Neural cell (in vitro differentiated cells): ENCODE measurements at regions not wholly inside any gene's neighbourhood (a gene's known extent, or its start where the extent isn't known, plus 50 kb on each side); places are given as distances from the start of the nearest gene placed in this dataset.

Source experiments
- EP300 ChIP-seq: fragments of 450-650 bp; conservative IDR thresholded peaks from 2 replicates; pipeline ENCODE4 v1.6.1; 2014; ENCODE audit warnings: antibody characterized with exemption, mild to moderate bottlenecking, moderate library complexity; ENCODE audit not compliant: poor library complexity, severe bottlenecking
- EZH2 ChIP-seq: fragments of 200-600, 300-800 bp; shearing (Covaris generic), sonication (generic); IDR thresholded peaks from 2 replicates; pipeline ENCODE4 v1.6.1; 2014; ENCODE audit warnings: antibody characterized with exemption, low read length, borderline replicate concordance, mild to moderate bottlenecking; ENCODE audit not compliant: insufficient read depth, poor library complexity, severe bottlenecking
- TF ChIP-seq, protein P1 (sequence below): fragments of 450-650 bp; IDR thresholded peaks from 2 replicates; pipeline ENCODE4 v1.5.1; 2014; ENCODE audit warnings: antibody characterized with exemption, mild to moderate bottlenecking, moderate library complexity; ENCODE audit not compliant: poor library complexity, severe bottlenecking

DNA sequence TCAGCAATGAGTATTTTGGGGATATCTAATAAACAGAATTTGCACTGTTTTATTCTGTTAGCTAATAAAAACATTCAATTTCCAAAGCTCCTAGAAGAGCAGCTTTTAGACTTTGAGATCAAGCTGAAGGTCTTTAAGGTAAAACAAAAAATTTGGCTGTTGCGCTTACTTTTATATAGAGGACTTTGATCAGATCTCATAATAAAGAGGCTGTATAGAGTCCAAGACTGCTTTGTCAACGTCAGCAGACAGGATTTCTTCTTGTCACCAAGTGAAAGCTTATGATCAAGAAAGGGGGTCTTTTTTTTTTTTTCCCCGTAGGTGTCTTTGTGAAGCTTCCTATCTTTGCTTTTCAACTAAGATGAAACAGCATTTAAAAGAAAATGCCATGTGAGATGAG lies 556.5 kb upstream of the SLC35B3 start:
- TF ChIP-seq, protein P1, sequence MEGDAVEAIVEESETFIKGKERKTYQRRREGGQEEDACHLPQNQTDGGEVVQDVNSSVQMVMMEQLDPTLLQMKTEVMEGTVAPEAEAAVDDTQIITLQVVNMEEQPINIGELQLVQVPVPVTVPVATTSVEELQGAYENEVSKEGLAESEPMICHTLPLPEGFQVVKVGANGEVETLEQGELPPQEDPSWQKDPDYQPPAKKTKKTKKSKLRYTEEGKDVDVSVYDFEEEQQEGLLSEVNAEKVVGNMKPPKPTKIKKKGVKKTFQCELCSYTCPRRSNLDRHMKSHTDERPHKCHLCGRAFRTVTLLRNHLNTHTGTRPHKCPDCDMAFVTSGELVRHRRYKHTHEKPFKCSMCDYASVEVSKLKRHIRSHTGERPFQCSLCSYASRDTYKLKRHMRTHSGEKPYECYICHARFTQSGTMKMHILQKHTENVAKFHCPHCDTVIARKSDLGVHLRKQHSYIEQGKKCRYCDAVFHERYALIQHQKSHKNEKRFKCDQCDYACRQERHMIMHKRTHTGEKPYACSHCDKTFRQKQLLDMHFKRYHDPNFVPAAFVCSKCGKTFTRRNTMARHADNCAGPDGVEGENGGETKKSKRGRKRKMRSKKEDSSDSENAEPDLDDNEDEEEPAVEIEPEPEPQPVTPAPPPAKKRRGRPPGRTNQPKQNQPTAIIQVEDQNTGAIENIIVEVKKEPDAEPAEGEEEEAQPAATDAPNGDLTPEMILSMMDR, result no peak
- TF ChIP-seq EP300 (no peak), EZH2 (no peak)
